Lung (tissue), 11 donors: ENCODE measurements at regions not wholly inside any gene's neighbourhood (a gene's known extent, or its start where the extent isn't known, plus 50 kb on each side); places are given as distances from the start of the nearest gene placed in this dataset.
"Not testable (repeated sequence)": the region's sequence is repeated elsewhere in the genome, so short reads cannot be mapped to it uniquely, and the experiment has no call there.

ENCODE experiments used
- ATAC-seq: fragments of 200-7000 bp; cut with Tn5 transposase; one replicate; pipeline ENCODE4 v1.9.1; 2020; ENCODE audit warnings: moderate number of reproducible peaks; ENCODE audit not compliant: insufficient read depth, low FRiP score
- DNase-seq, 3 donors: peaks; one replicate each; pipeline ENCODE4 v3.0.0-alpha.2; 2013 to 2017
- H3K27ac ChIP-seq, 2 donors: one replicate each; pipeline ENCODE4 v1.5.1; 2013; ENCODE audit warnings: mild to moderate bottlenecking in 2 of 2, moderate library complexity in 2 of 2, control low read depth in 1 of 2, inconsistent platforms in 1 of 2, low read depth in 1 of 2, low read length in 1 of 2
- H3K27me3 ChIP-seq, 3 donors: one replicate each; pipeline ENCODE4 v1.5.1; 2013; ENCODE audit warnings: low read length in 2 of 3; ENCODE audit not compliant: control insufficient read depth in 3 of 3, insufficient read depth in 3 of 3
- H3K36me3 ChIP-seq, 4 donors: one replicate each; pipeline ENCODE4 v1.5.1; 2013; ENCODE audit warnings: low read length in 4 of 4, mild to moderate bottlenecking in 1 of 4, moderate library complexity in 1 of 4; ENCODE audit not compliant: control insufficient read depth in 4 of 4, insufficient read depth in 4 of 4
- H3K4me1 ChIP-seq, 5 donors: one replicate each; pipeline ENCODE4 v1.5.1; 2013; ENCODE audit warnings: low read length in 5 of 5, mild to moderate bottlenecking in 2 of 5, moderate library complexity in 1 of 5; ENCODE audit not compliant: control insufficient read depth in 5 of 5, insufficient read depth in 5 of 5
- H3K4me3 ChIP-seq: one replicate; pipeline ENCODE4 v1.5.1; 2013; ENCODE audit warnings: mild to moderate bottlenecking, control low read depth, moderate library complexity
- H3K9ac ChIP-seq, 2 donors: one replicate each; pipeline ENCODE4 v1.5.1; 2013; ENCODE audit warnings: low read length in 2 of 2, control low read depth in 1 of 2; ENCODE audit not compliant: insufficient read depth in 1 of 2
- H3K9me3 ChIP-seq, 4 donors: one replicate each; pipeline ENCODE4 v1.5.1; 2013; ENCODE audit warnings: low read length in 3 of 4, mild to moderate bottlenecking in 1 of 4, moderate library complexity in 1 of 4; ENCODE audit not compliant: control insufficient read depth in 4 of 4, insufficient read depth in 3 of 4
- CTCF ChIP-seq: IDR thresholded peaks from 2 replicates; pipeline ENCODE4 v1.5.1; 2012; ENCODE audit warnings: mild to moderate bottlenecking; ENCODE audit errors: control extremely low read depth, extremely low read depth
- WGBS, 2 donors: extraction: QIAGEN DNeasy Blood & Tissue Kit; methylation state at CpG; one replicate each; pipeline ENCODE4 v1.1.7; 2013; 5-methylcytosine and 5-hydroxymethylcytosine counted together
- donor health status: control.
- donor health status: control.
- donor health status: Bipolar disorder and iron deficiency.
- donor health status: healthy.
- donor health status: DM: yes; HTN: yes; CAD: no.

- H3K27ac ChIP-seq, result no peak overlapping the region
- ATAC-seq, result no peak
- H3K36me3 ChIP-seq, result no peaks in the 10 kb centered on the region
- no peaks in the 10 kb centered on the region for H3K9me3 ChIP-seq
- H3K4me3 ChIP-seq, result no peak overlapping the region
- peak in 2 of 3 donors; percentile 12 to 41 for DNase-seq
- H3K4me1 ChIP-seq, result peaks cover 0 to 2% (median 0%) of the 10 kb centered on the region in 5 donors
- H3K9ac ChIP-seq, result no peak overlapping the region
- H3K27me3 ChIP-seq, result no peaks in the 10 kb centered on the region
- WGBS, 2 donors, result 85 to 93% methylated on average over 1 of the region's 1 CpG
- TF ChIP-seq CTCF, result no peak
Observed at GRCh38 chr3:152910966-152911365, 76.0 kb downstream of the P2RY1 start.

- not testable (repeated sequence) for H3K27ac ChIP-seq, ATAC-seq, H3K36me3 ChIP-seq, H3K4me1 ChIP-seq, H3K9ac ChIP-seq, H3K9me3 ChIP-seq, H3K27me3 ChIP-seq, DNase-seq, H3K4me3 ChIP-seq
- 86 to 92% methylated on average over 8 of the region's 8 CpGs for WGBS, 2 donors
Observed at GRCh38 chr3:152914743-152915142, 79.8 kb downstream of the P2RY1 start.

GRCh38 chr3:152915695-152916094 is 80.8 kb downstream of the P2RY1 start:
- Histone ChIP-seq H3K27me3 (no peaks in the 10 kb centered on the region), H3K36me3 (no peaks in the 10 kb centered on the region), H3K4me1 (no peaks in the 10 kb centered on the region), H3K9me3 (no peaks in the 10 kb centered on the region), H3K4me3 (no peak overlapping the region), H3K27ac (no peak overlapping the region), H3K9ac (no peak overlapping the region)
- no peak for TF ChIP-seq CTCF
- no peak for DNase-seq
- WGBS, 2 donors, result 64 to 83% methylated on average over 3 of the region's 3 CpGs
- ATAC-seq, result no peak

GRCh38 chr3:152916753-152917279 is 81.9 kb downstream of the P2RY1 start:
- TF ChIP-seq CTCF, result no peak
- no peaks in the 10 kb centered on the region for H3K4me1 ChIP-seq
- H3K9ac ChIP-seq, result no peak overlapping the region
- peaks cover 0 to 1% (median 0%) of the 10 kb centered on the region in 4 donors for H3K9me3 ChIP-seq
- no peak for DNase-seq
- H3K4me3 ChIP-seq, result no peak overlapping the region
- H3K27me3 ChIP-seq, result no peaks in the 10 kb centered on the region
- ATAC-seq, result no peak
- H3K27ac ChIP-seq, result no peak overlapping the region
- no peaks in the 10 kb centered on the region for H3K36me3 ChIP-seq
- 60 to 73% methylated on average over 5 of the region's 5 CpGs for WGBS, 2 donors
